AG08395 (cell line): ENCODE measurements at regions not wholly inside any gene's neighbourhood (a gene's known extent, or its start where the extent isn't known, plus 50 kb on each side); places are given as distances from the start of the nearest gene placed in this dataset.
A peak's percentile ranks its signal among the peaks of the same experiment; 100 is the strongest.

ENCODE experiments used
- DNase-seq: peaks from one replicate; pipeline ENCODE4 v3.0.0; 2012; ENCODE audit warnings: mixed read lengths, low spot score

DNA sequence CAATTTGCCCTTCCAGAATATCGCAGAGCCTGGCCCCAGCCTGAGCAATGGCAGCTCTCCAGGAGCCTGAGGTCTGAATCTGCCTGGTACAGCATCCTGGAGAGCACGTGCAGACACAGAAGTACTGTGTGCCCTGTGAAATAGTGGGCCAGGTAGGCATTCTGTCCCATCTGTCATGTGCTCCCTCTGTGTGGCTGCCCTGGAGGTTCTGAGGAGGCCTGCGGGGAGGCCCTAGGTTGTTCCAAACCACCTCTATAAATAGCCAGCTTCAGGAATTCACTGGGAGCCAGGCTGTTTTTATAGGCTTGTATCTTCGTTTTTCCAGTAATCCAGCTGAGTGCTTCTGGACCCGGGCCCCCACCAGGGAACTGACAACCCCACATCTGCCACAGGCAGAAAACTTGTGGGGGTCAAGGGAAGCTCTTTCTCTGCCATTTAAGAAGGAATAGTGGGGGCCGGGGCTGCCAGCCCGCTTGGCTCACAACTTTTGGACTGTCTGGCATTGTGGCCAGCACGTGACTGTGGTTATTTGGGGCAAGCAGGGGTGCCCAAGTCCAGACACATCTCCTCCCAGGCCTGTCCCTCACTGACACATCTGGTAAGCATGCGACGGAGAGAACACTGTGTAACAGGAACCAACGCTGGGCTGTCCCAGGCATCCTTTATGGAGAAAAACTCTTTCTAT, 356.3 kb upstream of the TNRC6C start:
- peak; percentile 89 for DNase-seq

DNA sequence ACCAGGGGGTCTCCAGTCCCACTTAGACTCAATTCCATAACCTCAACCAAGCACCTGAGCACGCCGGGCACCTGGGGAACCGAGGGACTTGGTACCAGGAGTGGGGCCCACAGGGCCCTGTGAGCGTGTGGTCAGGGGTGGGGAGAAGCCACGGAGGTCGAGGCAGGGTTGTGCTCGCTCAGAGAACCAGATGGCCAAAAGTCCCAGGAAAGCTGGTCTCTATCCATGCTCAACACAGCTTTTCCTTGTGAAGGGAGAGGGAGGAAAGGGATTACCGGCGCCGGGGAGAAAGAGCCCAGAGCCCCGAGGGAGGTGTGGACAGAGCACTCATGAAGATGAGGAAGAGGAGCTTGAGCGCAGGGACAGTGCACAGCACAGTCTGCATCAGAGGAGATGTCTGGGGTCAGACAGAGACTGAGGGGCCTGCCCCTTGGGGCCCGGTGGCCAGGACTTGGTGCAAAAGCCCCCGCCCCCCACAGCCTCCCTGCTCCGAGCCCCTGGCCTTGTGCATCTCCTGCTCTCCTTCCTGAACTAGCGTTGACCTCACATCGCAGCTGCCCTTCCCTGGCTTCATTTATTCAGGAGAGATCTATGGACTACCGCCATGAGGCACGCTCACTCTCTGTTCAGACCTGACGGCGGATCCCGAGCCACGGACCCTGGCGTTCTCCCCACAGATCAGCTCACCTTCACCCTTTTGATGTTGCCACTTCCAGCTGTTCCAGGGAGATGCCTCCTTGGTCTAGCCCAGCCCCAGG, 355.4 kb upstream of the TNRC6C start:
- DNase-seq: no peak

DNA sequence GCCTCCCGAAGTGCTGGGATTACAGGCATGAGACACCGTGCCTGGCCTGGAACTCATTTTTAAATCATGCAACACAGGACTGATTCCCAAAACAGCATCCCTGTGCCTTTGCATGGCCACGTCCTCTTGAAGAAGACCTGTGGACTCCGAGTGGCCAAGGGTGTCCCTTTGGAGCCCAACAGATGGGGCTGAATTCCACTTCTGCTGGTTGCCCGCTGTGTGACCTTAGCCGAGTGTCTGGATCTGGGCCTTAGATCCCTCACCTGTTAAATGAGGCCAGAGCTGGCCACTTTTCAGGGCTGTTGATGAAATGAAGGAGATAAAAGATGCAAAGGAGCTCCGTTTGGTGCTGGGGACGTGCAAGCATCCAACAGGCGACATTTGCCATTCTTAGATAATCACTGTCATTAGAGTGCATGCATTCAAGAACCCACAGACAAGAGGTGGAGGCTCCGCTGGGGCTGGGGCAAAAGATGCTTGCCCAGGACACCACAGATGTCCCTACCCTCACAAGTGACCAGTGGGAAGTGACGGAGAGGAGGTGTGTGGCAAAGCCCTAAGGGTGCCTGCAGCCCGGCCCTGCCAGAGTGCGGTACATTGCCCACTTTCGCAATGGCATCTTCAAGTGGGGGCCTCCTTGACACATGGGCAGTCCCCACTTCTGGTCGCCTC, 354.1 kb upstream of the TNRC6C start:
- DNase-seq: no peak

DNA sequence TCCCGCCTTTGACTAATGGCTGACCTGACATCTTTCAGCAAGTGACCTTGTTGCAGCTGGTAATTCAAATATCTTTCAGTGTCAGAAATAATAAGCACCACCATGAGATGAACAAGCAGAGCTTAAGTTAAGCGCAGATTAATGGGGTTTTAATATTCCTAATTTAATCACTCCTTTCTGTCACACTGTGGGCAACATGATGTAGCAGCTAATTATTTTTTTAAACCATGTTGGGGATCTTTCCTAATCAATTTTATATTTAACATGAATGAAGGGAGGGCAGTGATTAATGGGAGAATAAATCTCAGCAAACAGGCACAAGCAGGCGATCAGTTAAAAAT, 353.6 kb upstream of the TNRC6C start:
- no peak for DNase-seq

DNA sequence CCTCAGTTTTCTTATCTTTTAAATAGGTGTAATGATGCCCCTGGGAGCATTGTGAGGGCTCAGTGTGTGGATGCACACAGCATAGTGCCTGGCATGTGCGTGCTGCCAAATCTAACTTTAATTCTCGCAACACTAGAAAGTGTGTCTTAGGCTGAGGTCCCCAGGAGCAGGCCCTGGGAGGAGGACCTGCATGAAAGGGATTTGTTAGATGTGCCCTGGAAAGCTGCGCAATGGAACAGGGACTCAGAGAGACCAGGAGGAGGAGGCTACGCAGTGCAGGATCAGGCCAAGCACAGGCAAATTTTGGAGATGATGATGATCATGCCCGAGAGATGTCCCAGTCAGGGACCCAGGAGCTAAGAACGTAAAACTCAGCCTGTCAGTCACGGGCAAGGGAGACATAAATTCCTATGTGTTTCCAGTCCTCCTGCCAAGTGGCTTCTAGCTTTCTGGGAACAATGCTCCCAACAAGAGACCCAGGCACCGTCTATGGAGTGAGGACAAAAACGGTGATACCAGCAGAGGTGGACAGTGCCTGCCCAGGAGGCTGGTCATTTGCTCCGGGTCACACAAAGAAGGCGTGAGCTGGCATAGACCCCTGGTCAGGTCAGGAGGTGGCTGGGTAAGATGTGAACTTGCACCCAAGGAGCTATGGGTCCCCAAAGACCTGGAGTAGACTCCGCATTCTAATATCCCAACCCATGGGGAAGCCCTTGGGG, 352.2 kb upstream of the TNRC6C start:
- no peak for DNase-seq

GRCh38 chr17:77606865-77607210, 351.7 kb upstream of the TNRC6C start:
- no peak for DNase-seq

GRCh38 chr17:77607606-77608005, 350.9 kb upstream of the TNRC6C start:
- DNase-seq: no peak

DNA sequence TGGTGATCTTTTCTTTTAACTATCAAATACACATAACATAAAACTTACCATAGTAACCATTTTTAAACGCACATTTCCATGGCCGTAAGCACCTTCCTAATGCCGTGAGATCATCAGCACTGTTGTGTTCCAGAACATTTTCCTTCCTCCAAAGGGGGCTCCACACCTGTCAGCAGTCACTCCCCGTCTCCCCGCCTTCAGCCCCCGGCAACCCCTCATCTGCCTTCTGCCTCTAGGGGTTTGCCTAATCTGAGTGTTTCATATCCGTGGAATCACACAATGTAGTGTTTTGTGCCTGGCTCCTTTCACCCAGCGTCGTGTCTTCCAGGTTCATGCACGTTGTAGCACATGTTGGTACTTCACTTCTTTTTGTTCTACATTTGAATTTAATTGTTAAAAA, 350.1 kb upstream of the TNRC6C start:
- no peak for DNase-seq

GRCh38 chr17:77609553-77610517, 348.7 kb upstream of the TNRC6C start:
- no peak for DNase-seq

GRCh38 chr17:77610518-77610893, 348.0 kb upstream of the TNRC6C start:
- no peak for DNase-seq

DNA sequence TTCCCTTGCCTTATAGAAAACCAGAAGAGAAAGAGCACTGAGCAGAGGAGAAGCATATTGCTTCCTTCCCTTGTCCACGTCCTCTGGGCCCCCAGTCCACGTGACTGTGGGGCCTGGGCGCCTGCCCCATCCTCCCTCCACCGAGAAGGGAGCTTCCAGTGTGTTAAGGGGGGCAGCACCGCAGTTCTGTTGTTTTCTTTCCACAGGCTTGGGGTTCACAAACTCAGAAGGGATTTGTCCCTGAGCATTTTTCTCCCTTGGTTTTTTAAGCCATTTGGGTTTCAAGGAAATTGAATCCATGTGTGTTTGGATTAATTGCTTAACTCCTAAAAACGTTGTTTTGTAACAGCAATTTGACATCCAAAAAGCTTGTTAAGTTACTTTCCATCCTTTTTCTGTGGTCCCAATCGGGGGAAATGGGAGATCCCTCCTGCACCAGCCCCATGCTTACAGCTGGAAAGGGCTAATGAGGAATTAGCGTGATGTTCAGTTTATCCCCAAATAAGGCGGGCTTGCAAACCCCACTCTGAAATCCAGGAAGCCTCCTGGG, 347.5 kb upstream of the TNRC6C start:
- peak; percentile 25 for DNase-seq

DNA sequence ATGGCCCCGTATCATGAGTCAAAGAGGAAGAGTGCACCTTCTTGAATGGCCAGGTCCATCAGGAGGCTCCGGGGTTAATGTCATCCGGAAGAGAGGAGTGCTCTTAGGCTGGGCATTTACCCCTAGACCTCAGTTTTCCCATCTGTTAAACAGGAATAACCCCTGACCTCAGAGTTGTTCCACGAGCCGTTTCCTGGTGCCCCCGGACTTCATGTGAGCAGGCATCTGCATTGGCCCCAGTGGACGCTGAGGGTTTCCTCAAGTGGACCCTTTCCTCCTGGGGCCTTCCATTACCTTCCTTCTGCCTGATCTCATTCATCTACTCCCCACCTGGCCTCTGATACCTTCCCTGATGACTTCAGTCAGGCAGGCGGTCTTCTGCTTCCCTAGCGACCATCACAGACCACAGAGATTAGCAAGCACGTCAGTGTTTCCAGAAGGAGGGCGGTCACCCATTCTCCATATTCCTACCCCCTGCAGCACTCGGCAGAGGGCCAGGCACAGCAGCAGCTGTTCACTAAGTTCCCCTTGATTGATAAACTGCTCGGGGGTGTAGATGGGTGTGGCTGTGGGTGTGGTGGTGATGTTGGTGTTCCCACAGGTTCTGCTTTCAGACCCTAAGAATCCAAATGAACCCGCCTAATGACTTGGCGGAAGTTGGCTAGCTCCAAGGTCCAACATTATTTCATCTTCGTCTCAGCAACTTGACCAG, 346.6 kb upstream of the TNRC6C start:
- no peak for DNase-seq

- DNase-seq: peak; percentile 77
These were observed 345.3 kb upstream of the TNRC6C start for GRCh38 chr17:77613218-77613617.

DNA sequence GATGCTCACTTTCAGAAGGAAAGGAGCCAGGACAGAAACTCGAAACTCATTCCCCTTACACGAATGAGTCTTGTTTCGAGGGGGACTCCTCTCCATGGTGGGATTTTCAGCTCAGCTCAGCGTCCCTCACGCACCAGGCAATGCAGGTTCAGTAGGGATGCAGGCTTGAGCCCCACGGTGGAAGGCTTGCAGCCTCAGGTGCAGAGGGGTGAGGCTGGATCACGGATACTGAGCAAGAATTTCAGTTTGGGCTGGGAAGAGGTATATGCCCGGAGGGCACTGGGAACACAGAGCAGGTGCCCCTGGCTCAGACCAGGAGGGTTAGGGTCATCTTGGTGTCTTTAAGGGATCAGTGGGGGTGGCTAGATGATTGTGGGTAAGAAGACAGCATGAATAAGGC, 344.9 kb upstream of the TNRC6C start:
- no peak for DNase-seq

DNA sequence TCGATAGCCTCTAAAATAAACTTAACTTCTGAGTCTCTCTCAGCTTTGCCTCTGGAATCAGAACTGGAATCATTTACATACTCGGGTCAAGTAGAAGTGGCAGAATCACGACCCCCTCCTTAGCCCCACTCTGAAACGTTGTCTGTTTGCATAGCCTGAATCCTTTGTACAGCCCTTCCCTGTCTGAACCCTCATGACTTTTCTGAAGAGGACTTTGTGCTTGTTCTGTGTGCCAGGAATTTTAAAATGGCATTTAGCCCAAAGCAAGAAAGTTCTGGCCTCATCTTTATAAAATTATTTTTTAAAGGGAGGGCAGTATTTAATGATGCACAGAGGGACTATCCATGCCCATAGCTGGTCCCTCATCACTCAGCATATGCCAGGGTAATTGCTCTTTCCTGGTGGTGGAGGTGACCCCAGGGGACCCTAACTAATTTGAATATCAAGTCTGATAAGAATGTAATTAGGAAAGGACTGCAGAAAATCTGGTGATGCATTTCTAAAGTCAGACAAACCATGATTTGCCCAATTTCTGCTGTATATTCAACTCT, 342.7 kb upstream of the TNRC6C start:
- DNase-seq: no peak

DNA sequence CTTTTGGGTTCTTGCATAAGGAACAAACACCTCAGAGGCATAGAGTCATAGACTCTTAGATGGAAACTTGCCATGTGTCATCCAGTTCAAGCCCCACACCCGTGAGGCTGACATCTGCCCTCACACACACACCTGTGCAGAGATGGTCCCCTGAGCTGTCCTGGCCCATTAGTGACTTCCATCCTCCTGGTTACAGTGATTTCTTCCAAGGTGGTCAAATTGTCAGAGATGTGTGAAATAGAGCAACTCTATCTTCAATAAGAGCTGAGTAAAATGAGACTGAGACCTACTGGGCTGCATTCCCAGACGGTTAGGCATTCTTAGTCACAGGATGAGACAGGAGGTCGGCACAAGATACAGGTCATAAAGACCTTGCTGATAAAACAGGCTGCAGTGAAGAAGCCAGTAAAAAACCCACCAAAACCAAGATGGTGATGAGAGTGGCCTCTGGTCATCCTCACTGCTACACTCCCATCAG, 342.2 kb upstream of the TNRC6C start:
- no peak for DNase-seq

DNA sequence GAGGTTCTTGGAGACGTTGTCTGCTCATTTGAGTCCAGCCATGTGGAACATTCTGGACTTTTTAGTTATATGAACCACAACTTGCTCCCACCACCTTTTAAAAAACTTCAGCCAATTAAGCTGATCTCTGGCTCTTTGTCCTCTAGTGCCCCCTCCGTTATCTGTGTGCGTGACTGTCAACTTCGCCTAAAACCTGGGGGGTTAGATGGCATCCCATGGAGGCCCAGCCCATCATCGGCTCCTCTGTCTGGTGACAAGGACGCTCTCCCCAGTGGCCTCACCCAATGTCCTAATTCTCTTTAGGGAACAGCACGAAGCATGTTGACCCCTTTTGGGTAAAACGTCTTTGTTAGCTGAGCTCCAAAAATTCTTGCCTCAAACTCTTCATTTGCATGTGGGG, 341.0 kb upstream of the TNRC6C start:
- DNase-seq: no peak

DNA sequence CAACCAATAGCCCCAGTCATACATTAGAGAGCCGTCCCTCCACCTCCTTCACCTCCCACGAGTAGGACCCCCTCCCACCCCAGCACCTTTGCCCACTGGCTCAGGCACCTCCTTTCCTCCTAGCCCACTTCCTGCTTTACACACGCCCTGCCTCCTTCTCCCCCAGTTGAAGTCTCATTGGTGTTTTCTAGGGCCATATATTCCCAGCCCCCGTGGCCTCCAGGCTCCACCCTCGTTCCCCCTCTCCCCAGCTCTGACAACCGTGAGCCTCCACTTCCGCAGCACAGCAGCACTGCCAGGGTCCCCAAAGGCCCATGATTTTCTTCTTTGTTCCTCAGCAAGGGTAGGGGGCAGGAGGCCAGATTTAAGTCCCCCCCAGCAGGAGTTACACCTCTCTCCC, 340.3 kb upstream of the TNRC6C start:
- no peak for DNase-seq

- no peak for DNase-seq
These were observed 339.8 kb upstream of the TNRC6C start for GRCh38 chr17:77618731-77619130.

DNA sequence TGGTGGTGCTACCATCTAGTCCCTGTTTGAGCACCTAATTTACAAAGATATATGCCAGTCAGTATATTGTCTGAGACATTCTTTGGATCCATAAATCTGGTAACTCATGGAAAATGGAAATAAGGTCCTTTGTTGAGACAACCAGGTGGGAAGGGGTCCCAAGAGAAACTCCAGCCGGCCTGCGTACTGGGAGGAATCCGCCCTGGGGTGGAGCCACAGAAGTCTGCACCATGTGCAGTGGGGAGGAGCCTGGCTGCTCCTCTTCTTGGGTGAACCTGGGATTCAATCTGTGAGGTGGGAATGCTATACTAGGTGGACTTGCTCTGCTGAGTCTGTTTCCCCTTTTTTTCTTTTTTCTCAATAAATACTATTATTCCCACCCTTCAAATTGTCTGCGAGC, 339.2 kb upstream of the TNRC6C start:
- DNase-seq: no peak
